Keratinocyte (primary cell): ENCODE measurements at regions not wholly inside any gene's neighbourhood (a gene's known extent, or its start where the extent isn't known, plus 50 kb on each side); places are given as distances from the start of the nearest gene placed in this dataset.

Experiments
- DNase-seq: peaks from one replicate; pipeline ENCODE4 v3.0.0-alpha.2; 2011; ENCODE audit warnings: low read depth, missing footprints, low spot score
- FAIRE-seq: peaks from 2 replicates; lab custom pipeline; 2011; peaks lifted over from hg19 to GRCh38; lab: Jason Lieb, UNC
- H2AFZ ChIP-seq: 2 replicates; pipeline ENCODE4 v1.6.0; 2012; ENCODE audit warnings: low read length, control low read depth, inconsistent platforms; ENCODE audit not compliant: control insufficient read depth
- H3K27ac ChIP-seq: 2 replicates; pipeline ENCODE4 v1.5.1; 2011; ENCODE audit warnings: low read length; ENCODE audit not compliant: control insufficient read depth, insufficient read depth
- H3K27me3 ChIP-seq: 3 replicates; pipeline ENCODE4 v1.6.0; 2011; ENCODE audit warnings: low read length; ENCODE audit not compliant: control insufficient read depth, insufficient read depth; ENCODE audit errors: extremely low read depth
- H3K36me3 ChIP-seq, 2 experiments: 2 replicates in 1 of 2; 3 replicates in 1 of 2; pipeline ENCODE4 v1.5.1; 2011; ENCODE audit warnings: low read length in 2 of 2, mild to moderate bottlenecking in 1 of 2; ENCODE audit not compliant: control insufficient read depth in 2 of 2, insufficient read depth in 2 of 2; ENCODE audit errors: extremely low read depth in 1 of 2
- H3K4me1 ChIP-seq: 3 replicates; pipeline ENCODE4 v1.5.1; 2011; ENCODE audit warnings: low read length; ENCODE audit not compliant: control insufficient read depth, insufficient read depth; ENCODE audit errors: extremely low read depth
- H3K4me2 ChIP-seq: 3 replicates; pipeline ENCODE4 v1.6.0; 2011; ENCODE audit warnings: low read depth, low read length; ENCODE audit not compliant: control insufficient read depth, insufficient read depth; ENCODE audit errors: extremely low read depth
- H3K4me3 ChIP-seq, 3 experiments: fragments of 200-600 bp in 1 of 3; sonication (generic) in 1 of 3; 2 replicates in 2 of 3; 3 replicates in 1 of 3; pipeline ENCODE4 v1.5.1; 2011 to 2016; ENCODE audit warnings: low read length in 3 of 3, mild to moderate bottlenecking in 3 of 3, control low read depth in 2 of 3, inconsistent platforms in 1 of 3, low read depth in 1 of 3, mixed read lengths in 1 of 3, mixed run types in 1 of 3, moderate library complexity in 1 of 3; ENCODE audit not compliant: control insufficient read depth in 2 of 3, insufficient read depth in 2 of 3; ENCODE audit errors: extremely low read depth in 1 of 3
- H3K79me2 ChIP-seq: 2 replicates; pipeline ENCODE4 v1.6.0; 2012; ENCODE audit warnings: low read length; ENCODE audit not compliant: control insufficient read depth, insufficient read depth
- H3K9ac ChIP-seq: 3 replicates; pipeline ENCODE4 v1.6.0; 2011; ENCODE audit warnings: low read length; ENCODE audit not compliant: control insufficient read depth, insufficient read depth; ENCODE audit errors: extremely low read depth
- H3K9me1 ChIP-seq: 3 replicates; pipeline ENCODE4 v1.6.0; 2011; ENCODE audit warnings: low read length; ENCODE audit not compliant: control insufficient read depth, insufficient read depth; ENCODE audit errors: extremely low read depth
- H3K9me3 ChIP-seq: 2 replicates; pipeline ENCODE4 v1.5.1; 2012; ENCODE audit warnings: low read depth, low read length; ENCODE audit not compliant: control insufficient read depth
- H4K20me1 ChIP-seq: 3 replicates; pipeline ENCODE4 v1.6.0; 2011; ENCODE audit warnings: low read length; ENCODE audit not compliant: control insufficient read depth, insufficient read depth; ENCODE audit errors: extremely low read depth
- CTCF ChIP-seq, 3 experiments: IDR thresholded peaks in 1 of 3; conservative IDR thresholded peaks in 1 of 3; optimal IDR thresholded peaks in 1 of 3; 2 replicates in 2 of 3; 3 replicates in 1 of 3; pipeline versions ENCODE3 to v1.5.1; 2011; ENCODE audit warnings: low read length in 3 of 3, mild to moderate bottlenecking in 3 of 3, moderate library complexity in 2 of 3, control low read depth in 1 of 3, inconsistent platforms in 1 of 3; ENCODE audit not compliant: insufficient read depth in 2 of 3; ENCODE audit errors: extremely low read depth in 1 of 3
- EZH2 ChIP-seq: IDR thresholded peaks from one replicate; pipeline ENCODE4 v1.6.1; 2012; ENCODE audit warnings: inconsistent platforms, mild to moderate bottlenecking, low read length, moderate library complexity
- dilution Hi-C: fragments of 300-500 bp; cut with MboI; formaldehyde crosslinking; loops from one replicate; pipeline ENCODE4 v1.7.0; 2020; ENCODE audit warnings: low sequenced_read_pairs; ENCODE audit not compliant: extremely low pct_ligation_motif_present

- DNase-seq: no peak
- no peaks in the 10 kb centered on the region for H4K20me1 ChIP-seq
- TF ChIP-seq EZH2: no peak
- no peak for TF ChIP-seq CTCF (optimal IDR thresholded peaks at IDR 0.05 in 1 of 3, IDR thresholded peaks at IDR 0.05 in 1 of 3, conservative IDR thresholded peaks at IDR 0.05 in 1 of 3; ENCODE audit: extremely low read depth in 1 of 3, insufficient read depth in 2 of 3, low read length in 3 of 3)
Measured at GRCh38 chr13:56110751-56111150, 1030.0 kb upstream of the PRR20A start.

GRCh38 chr13:56134524-56134923 is 1006.2 kb upstream of the PRR20A start:
- Histone ChIP-seq H4K20me1 (no peaks in the 10 kb centered on the region), H3K9me3 (no peaks in the 10 kb centered on the region), H3K4me1 (no peaks in the 10 kb centered on the region), H3K27ac (no peak overlapping the region), H3K4me2 (no peak overlapping the region), H3K4me3 (no peak overlapping the region), H3K79me2 (no peaks in the 10 kb centered on the region), H3K9me1 (no peaks in the 10 kb centered on the region), H3K9ac (no peak overlapping the region), H3K27me3 (no peaks in the 10 kb centered on the region), H3K36me3 (no peaks in the 10 kb centered on the region), H2AFZ (no peak overlapping the region)
- no peak for TF ChIP-seq CTCF (optimal IDR thresholded peaks at IDR 0.05 in 1 of 3, IDR thresholded peaks at IDR 0.05 in 1 of 3, conservative IDR thresholded peaks at IDR 0.05 in 1 of 3; ENCODE audit: extremely low read depth in 1 of 3, insufficient read depth in 2 of 3, low read length in 3 of 3)
- DNase-seq (no peak), FAIRE-seq (no peak)
- dilution Hi-C loops: no loop called here

More at GRCh38 chr13:56110751-56111150, 1030.0 kb upstream of the PRR20A start:
- Histone ChIP-seq H3K9me3 (no peaks in the 10 kb centered on the region), H3K9me1 (no peaks in the 10 kb centered on the region), H3K27me3 (no peaks in the 10 kb centered on the region), H3K4me2 (no peak overlapping the region), H3K27ac (no peak overlapping the region), H3K4me3 (no peak overlapping the region), H3K4me1 (no peaks in the 10 kb centered on the region), H3K36me3 (no peaks in the 10 kb centered on the region), H3K79me2 (no peaks in the 10 kb centered on the region), H2AFZ (no peak overlapping the region), H3K9ac (no peak overlapping the region)
- no peak for FAIRE-seq
- dilution Hi-C loops: no loop called here
